GM12891 (cell line): ENCODE measurements at regions not wholly inside any gene's neighbourhood (a gene's known extent, or its start where the extent isn't known, plus 50 kb on each side); places are given as distances from the start of the nearest gene placed in this dataset.

Experiments used
- POLR2A ChIP-seq: IDR thresholded peaks from 2 replicates; pipeline ENCODE4 v1.6.1; 2011; ENCODE audit warnings: low read depth, low read length, control low read depth
- POLR2AphosphoS5 ChIP-seq: IDR thresholded peaks from 2 replicates; pipeline ENCODE4 v1.6.1; 2011; ENCODE audit warnings: low read depth, low read length, control low read depth
- SPI1 ChIP-seq: IDR thresholded peaks from 2 replicates; pipeline ENCODE4 v1.6.1; 2011; ENCODE audit warnings: low read depth, low read length, control low read depth
- TAF1 ChIP-seq: IDR thresholded peaks from 2 replicates; pipeline ENCODE4 v1.6.1; 2011; ENCODE audit warnings: low read depth, low read length, control low read depth

GRCh38 chr13:111531505-111531904, 211.1 kb downstream of the TEX29 start:
- TF ChIP-seq POLR2A = no peak
- TF ChIP-seq POLR2AphosphoS5 = no peak
- TF ChIP-seq TAF1 = no peak
- no peak for TF ChIP-seq SPI1
